ENCODE measurements at regions not wholly inside any gene's neighbourhood (a gene's known extent, or its start where the extent isn't known, plus 50 kb on each side); places are given as distances from the start of the nearest gene placed in this dataset.
A peak's percentile ranks its signal among the peaks of the same experiment; 100 is the strongest.
"Not testable (repeated sequence)": the region's sequence is repeated elsewhere in the genome, so short reads cannot be mapped to it uniquely, and the experiment has no call there.

- no peak for TF ChIP-seq CTCF (IDR thresholded peaks at IDR 0.05; ENCODE audit: extremely low read depth, missing control alignments)
- no peak for DNase-seq (ENCODE audit: low spot score)
Observed at GRCh38 chr19:30685426-30686000, 313.3 kb downstream of the ZNF536 start.

- TF ChIP-seq CTCF (IDR thresholded peaks at IDR 0.05; ENCODE audit: extremely low read depth, missing control alignments) = no peak
- DNase-seq (ENCODE audit: low spot score) = no peak
Observed at GRCh38 chr19:30684613-30685012, 312.4 kb downstream of the ZNF536 start.

- DNase-seq (ENCODE audit: low spot score) = peak; percentile 80
- peak; percentile 90 for TF ChIP-seq CTCF (IDR thresholded peaks at IDR 0.05; ENCODE audit: extremely low read depth, missing control alignments)
Observed at GRCh38 chr19:30682999-30683536, 310.9 kb downstream of the ZNF536 start.

GRCh38 chr19:30682146-30682998 lies 310.2 kb downstream of the ZNF536 start:
- DNase-seq (ENCODE audit: low spot score) = no peak
- no peak for TF ChIP-seq CTCF (IDR thresholded peaks at IDR 0.05; ENCODE audit: extremely low read depth, missing control alignments)

GRCh38 chr19:30681162-30682100 lies 309.2 kb downstream of the ZNF536 start:
- no peak for TF ChIP-seq CTCF (IDR thresholded peaks at IDR 0.05; ENCODE audit: extremely low read depth, missing control alignments)
- no peak for DNase-seq (ENCODE audit: low spot score)

GRCh38 chr19:30680399-30680798 lies 308.2 kb downstream of the ZNF536 start:
- not testable (repeated sequence) for DNase-seq (ENCODE audit: low spot score)

- DNase-seq (ENCODE audit: low spot score) = no peak
Observed at GRCh38 chr19:30679789-30680188, 307.6 kb downstream of the ZNF536 start.

More at GRCh38 chr19:30679789-30680188, 307.6 kb downstream of the ZNF536 start:
- no peak for TF ChIP-seq CTCF (IDR thresholded peaks at IDR 0.05; ENCODE audit: extremely low read depth, missing control alignments)
